Activated T-helper 9 cell treated with anti-CD3 and anti-CD28 coated beads, Interleukin-2, amount 50 U/mL, for 16 hours (primary cell): ENCODE measurements at regions not wholly inside any gene's neighbourhood (a gene's known extent, or its start where the extent isn't known, plus 50 kb on each side); places are given as distances from the start of the nearest gene placed in this dataset.
"Not testable (repeated sequence)": the region's sequence is repeated elsewhere in the genome, so short reads cannot be mapped to it uniquely, and the experiment has no call there.

Source experiments
- DNase-seq: peaks from one replicate; pipeline ENCODE4 v3.0.0-alpha.2; 2020; ENCODE audit warnings: low read depth

- DNase-seq, result no peak
These were observed 260.1 kb upstream of the AUTS2 start for GRCh38 chr7:69338144-69338543.

DNA sequence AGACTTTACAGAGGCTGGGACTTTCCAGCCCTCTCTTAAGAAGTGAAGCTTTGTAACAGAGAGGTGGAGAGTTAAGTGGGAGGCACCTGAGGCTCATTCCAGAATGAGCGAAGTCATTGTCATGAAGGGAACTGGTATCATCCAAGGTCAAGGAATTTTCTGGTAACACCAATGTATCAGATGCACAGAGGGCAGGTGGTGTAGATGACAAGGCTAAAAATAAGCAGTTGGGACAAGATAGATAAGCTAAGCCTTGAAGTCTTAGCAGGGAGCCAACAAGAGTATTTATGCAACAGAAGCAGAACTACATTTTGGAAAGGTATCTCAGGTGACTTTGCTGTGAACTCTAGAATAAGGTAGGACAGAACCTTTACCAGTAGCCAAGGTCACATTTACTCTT lies 257.0 kb upstream of the AUTS2 start:
- no peak for DNase-seq

DNA sequence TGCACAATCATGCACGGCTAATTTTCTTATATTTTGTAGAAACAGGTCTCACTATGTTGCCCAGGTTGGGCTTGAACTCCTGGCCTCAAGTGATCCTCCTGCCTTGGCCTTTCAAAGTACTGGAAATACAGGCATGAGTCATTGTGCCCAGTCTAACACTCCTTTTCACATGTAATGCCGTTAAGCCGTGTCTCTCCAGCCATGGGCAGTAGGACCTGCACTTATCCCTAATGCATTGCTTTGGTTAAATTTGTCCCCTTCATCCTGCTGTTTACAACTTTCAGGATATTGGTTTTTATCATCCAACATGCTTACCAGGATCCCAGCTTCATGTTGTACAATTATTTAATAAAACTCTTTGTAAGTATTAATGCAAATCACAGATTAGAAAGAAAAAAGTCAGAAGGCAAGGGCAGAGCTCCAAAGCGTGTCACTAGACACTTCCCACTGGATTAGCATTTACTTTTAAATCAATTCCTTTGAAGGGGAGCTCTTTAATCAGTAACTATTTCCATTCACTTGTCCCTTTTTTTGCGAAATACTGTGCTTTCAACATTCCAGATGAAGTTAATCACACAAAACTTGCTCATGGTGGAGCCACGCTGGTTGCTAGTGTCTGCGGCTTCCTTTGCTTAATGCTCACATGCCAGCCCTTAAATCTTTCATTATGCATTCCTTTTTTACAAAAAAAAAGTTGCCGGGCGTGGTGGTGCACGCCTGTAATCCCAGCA lies 256.0 kb upstream of the AUTS2 start:
- DNase-seq, result no peak

GRCh38 chr7:69349291-69349690 lies 249.0 kb upstream of the AUTS2 start:
- DNase-seq, result no peak

GRCh38 chr7:69358163-69358821 lies 240.0 kb upstream of the AUTS2 start:
- no peak for DNase-seq

DNA sequence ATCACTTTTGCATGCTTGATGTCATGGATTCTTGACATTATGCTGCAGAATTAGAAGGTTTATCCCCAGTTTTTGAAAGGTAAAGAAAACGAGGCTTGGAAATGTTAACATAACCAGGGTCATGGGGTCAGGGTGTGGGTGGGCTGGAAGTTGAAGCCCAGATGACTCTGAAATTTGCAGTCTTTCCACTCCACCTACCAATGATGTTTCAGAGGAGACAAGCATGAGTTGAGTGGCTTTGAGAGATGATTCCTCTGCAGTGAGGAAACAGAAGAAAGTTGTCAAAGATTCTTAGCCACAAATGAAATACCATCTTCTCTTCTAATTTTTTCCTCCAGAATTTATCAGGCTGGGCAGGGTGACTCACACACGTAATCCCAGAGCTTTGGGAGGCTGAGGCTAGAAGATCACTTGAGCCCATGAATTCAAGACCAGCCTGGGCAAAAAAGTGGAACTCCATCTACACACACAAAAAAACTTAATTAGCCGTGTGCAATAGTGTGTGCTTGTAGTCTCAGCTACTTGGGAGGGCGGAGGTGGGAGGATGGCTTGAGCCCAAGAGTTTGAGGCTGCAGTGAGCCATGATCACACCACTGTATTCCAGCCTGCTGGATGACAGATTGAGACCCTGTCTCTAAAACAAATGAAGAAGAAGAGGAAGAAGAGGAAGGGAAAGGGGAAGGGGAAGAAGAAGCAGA lies 239.1 kb upstream of the AUTS2 start:
- DNase-seq, result no peak

DNA sequence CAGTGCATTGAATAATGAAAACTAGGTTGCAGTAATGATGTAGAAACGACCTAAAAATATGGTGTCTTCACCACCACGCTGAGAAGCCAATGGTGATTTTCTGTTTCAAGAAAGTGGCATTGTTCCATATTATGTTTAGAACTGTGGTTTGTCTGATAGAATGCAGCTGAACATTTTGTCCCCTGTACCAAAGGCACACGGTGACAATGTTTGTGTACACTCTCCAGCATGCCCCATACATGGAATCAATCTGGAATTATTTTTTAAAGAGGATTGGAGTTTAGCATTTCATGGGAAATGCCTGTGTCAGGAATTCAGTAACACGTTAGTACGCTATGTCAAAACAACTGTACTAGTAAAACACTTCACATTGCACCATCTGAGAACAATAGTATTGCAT lies 237.4 kb upstream of the AUTS2 start:
- no peak for DNase-seq

GRCh38 chr7:69363136-69363535 lies 235.1 kb upstream of the AUTS2 start:
- no peak for DNase-seq

GRCh38 chr7:69364813-69365643 lies 233.2 kb upstream of the AUTS2 start:
- no peak for DNase-seq

DNA sequence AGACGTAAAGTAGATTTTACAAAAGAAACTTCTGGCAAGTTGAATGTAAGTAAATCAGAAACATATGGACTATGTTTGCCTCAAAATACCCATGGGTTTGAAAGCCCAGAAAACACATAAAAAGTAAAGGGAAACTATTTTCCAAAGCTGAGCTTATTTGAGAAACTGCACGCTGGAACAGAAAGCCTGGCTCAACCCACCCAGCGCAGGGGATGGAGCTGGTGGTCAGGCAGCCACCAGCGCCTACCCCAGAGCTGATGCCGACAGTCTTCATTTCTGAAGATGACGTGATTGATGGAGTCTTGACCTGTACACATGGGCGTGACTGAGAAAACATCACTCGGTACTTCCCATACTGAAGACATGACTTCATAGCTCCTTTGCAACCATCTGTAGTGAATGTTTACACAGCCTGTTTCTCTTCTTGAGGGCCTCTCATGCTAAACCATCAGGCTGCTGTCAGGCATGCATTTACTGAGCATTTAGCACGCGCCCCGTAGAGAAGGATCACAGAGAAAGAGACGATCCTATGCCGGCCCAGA lies 232.6 kb upstream of the AUTS2 start:
- DNase-seq, result no peak

DNA sequence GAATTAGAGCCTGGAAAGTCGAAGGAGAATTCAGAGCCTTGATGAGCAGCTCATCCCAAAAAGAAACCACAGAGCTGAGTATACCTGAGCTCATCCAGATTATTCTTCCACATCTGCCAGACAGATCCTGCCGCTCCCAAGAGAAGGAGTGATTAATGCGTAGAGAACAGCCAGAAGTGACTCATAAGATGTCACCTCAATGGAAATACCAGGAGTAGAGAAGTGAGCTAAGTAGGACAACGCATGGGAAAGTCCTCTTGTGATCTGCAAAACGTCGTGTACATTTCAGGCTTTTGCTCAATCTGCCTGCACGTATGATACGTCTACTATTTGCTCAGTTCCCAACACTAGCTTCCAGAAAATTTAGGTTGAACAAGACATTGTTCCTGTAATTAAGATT lies 230.5 kb upstream of the AUTS2 start:
- no peak for DNase-seq

DNA sequence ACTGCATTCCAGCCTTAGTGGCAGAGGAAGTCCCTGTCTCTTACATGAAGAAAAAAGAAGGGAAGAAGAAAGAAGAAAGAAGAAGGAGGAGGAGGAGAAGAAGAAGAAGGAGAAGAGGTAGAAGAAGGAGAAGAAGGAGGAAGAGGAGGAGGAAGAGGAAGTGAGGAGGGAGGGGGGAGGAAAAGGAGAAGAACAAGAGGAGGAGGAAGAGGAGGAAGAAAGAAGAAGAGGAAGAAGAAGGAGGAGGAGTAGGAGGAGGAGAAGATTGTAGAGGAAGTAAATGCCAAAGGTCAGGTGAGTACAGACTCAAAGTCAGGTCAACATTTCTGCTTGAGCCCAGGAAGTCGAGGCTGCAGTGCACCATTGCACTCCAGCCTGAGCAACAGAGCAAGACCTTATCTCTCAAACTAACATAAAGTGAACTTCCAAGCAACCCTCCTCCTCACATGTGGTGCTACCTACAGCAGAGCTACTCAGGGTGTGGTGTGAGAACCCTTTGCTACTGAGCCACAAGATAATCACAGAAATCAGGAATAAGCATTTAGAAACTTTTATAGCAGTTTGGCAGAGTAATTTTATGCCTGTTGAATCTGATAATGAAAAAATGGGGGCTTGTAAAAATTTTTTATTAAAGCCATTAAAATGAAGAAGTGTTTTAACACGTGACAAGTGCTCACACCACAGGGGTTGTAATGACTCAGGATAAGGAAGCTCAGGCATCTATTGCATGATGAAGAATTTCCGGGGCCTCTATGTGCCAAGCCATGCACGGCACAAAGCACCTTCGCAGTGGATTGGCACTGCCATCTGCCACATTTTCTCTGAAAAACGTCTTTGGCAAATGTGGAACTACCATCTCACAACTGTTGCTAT lies 224.9 kb upstream of the AUTS2 start:
- no peak for DNase-seq

- DNase-seq, result no peak
These were observed 224.2 kb upstream of the AUTS2 start for GRCh38 chr7:69374044-69374425.

DNA sequence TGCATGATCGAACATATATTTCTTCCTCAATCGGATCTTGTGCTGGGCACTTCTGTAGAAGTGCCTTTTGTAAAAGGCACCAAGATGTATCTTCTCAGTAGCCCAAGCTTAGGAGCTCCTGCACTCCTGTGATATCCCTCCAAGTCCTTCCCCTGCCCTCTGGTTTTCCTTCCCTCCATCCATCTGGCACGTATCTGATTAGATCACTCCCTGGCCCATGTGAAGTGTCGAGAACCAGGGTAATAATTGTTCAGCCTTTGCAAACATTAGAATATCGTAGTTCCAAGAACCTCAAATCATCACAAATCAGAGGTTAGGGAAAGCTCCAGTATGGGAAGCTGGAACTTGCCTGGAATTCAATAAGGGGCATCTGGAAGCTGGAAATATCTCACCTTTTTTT lies 221.1 kb upstream of the AUTS2 start:
- DNase-seq, result no peak

DNA sequence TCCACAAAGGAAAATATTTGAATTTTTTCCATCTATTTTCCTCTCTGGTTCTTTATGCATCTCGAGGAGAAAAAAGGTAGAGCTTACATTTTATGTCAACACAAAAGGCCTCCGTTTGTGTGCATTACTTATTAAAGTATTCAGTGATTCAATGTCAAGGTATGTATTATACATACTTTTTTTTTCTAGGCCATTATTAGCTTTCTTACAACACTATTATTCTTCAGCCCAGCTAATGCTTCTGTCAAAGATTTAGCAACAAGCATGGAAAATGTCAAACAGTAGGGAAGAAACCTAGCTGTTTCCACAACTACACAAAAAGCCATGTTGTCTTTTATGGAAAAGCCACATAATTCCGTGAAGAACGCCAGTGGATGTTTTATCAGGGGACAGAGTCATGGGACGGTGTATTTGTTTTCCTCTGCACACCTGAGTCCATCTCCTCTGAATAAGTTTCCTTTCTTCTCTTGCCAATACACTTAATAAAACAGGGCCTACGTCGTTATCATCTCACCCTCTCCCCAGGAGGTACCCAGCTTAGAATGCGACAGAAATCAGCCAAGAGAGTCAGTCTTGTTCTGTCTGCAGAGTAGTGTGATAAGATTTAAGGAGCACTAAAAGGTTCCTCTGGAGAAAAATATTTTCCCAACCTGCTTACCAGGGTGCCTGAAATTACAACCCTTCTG lies 209.7 kb upstream of the AUTS2 start:
- no peak for DNase-seq

GRCh38 chr7:69389216-69389615 lies 209.1 kb upstream of the AUTS2 start:
- no peak for DNase-seq

DNA sequence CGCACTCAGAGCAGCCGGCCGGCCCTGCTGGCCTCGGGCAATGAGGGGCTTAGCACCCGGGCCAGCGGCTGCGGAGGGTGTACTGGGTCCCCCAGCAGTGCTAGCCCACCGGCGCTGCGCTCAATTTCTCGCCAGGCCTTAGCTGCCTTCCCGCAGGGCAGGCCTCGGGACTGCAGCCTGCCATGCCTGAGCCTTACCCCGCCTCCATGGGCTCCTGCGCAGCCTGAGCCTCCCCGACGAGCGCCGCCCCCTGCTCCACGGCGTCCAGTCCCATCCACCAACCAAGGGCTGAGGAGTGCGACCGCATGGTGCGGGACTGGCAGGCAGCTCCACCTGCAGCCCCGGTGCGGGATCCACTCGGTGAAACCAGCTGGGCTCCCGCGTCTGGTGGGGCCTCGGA lies 204.4 kb upstream of the AUTS2 start:
- DNase-seq, result not testable (repeated sequence)

GRCh38 chr7:69395061-69395714 lies 203.1 kb upstream of the AUTS2 start:
- DNase-seq, result no peak

DNA sequence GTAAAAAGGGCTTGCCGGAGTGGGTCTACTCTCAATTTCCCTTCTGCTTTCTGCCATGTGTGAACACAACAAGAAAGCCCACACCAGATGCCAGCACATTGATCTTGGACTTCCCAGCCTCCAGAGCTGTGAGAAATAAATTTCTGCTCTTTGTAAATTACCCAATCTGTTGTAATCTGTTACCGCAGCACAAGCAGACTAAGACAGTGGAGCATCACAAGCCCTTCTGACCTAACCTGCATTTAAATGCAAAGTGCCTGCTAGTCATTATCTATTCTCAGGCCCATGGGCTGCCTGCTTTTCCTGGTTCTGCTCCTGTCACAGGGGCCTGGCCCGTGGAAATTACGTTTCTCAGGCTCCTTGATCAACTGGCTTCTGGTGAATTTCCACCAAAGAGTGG lies 199.3 kb upstream of the AUTS2 start:
- no peak for DNase-seq

GRCh38 chr7:69399401-69399800 lies 198.9 kb upstream of the AUTS2 start:
- DNase-seq, result no peak
